Stimulated activated CD4-positive, alpha-beta T cell treated with anti-CD3 and anti-CD28 coated beads, Interleukin-1b, Interleukin-23, amount 100 ng/mL, for 4 hours (primary cell): ENCODE measurements at regions not wholly inside any gene's neighbourhood (a gene's known extent, or its start where the extent isn't known, plus 50 kb on each side); places are given as distances from the start of the nearest gene placed in this dataset.
"Not testable (repeated sequence)": the region's sequence is repeated elsewhere in the genome, so short reads cannot be mapped to it uniquely, and the experiment has no call there.

Experiments used
- DNase-seq, 2 donors: peaks; one replicate each; pipeline ENCODE4 v3.0.0-alpha.2; 2020; ENCODE audit warnings: low read depth in 2 of 2

DNA sequence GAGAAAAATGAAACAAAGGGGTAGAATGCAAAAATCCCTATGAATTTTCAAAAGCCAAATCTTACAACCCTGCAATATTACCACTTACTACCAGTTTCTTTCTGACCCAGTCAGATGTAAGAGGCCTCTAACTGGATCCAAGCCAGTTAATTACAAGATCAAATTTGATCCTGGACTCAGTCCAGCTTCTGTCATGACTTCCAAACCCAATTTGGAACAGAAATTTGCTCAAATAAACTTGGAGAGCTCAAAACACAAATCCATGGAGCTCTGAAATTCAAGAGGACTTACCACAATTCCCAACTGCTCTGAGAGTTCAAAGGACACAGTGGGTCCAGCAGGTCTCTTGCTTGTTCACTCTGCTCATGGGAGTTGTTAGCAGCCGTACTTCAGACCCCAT lies 1271.7 kb upstream of the SLC39A10 start:
- DNase-seq: no peak

- no peak for DNase-seq
Measured at GRCh38 chr2:194383401-194383800, 1273.6 kb upstream of the SLC39A10 start.

- DNase-seq: no peak
Measured at GRCh38 chr2:194382221-194382620, 1274.8 kb upstream of the SLC39A10 start.

DNA sequence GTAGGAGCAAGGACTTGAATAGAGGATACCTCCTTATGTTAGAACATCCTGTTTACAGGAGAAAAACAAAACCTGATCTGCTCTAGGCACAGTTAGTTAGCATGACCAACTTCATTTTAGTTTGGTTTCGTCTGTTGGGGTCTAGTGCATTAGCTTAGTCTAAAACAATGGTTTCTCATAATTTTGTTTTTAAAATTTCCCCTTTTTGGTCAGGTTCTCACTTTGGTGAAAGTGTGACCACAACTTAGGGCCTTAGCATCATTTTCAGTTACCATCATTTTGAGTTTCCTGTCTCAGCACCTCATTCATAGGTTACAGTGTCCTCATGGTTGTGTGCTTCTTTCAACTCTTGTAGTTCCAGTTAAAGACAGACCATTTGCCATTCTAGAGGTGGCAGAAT lies 1277.0 kb upstream of the SLC39A10 start:
- no peak for DNase-seq

DNA sequence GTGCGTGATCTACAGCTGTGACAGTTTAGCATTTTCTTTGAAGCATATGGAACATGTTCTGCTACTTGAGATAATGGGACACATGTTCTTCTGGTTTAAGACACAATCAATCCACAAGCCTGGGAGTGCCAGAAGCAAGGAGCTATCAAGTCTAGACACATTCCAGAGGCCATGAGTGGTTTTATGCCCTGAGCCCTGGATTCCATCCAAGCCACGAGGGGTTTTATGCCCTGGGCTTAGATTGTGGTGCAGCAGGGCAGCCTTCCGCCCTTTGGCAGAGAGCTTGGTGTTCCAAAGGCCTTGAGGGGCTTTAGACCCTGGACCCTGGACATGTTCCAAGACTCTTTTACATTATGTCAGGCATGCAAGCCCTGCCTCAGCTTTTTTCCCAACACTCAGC lies 1289.6 kb upstream of the SLC39A10 start:
- DNase-seq: not testable (repeated sequence)

GRCh38 chr2:194363878-194364277 lies 1293.1 kb upstream of the SLC39A10 start:
- no peak for DNase-seq

DNA sequence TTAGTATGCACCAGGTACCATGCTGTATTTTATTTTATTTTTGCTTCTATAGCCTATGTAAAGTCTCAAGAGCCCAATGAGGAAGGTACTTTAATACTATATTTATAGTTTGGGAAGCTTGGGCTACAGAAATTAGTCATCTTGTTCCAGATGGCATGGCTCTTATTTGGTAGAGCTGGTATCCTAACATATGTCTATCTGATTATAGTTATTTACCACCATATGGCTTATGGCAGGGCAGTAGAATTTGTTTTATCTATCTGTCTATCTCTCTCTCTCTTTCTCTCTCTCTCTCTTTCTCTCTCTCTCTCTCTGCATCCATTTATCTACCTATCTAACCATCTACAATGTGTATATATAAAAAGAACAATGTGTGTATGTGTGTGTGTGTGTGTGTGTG lies 1293.7 kb upstream of the SLC39A10 start:
- DNase-seq: no peak

DNA sequence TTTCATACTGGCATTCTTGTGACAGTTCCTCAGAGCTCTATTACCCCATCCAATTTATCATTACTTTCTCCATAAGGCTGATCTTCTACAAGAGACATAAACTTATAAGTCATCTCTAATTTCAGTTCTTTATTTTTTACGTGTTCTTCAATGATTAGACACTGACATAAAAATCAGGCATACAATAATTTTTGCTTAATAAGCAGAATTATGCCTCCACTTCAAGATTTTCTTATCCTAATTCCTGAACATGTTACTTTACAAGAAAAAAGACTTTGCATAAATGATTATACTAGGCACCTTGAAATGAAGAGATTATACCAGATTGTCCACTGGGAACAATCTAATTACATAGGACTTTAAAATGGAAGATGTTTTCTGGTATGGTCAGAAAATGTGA lies 1304.5 kb upstream of the SLC39A10 start:
- DNase-seq: no peak

GRCh38 chr2:194346193-194346592 lies 1310.8 kb upstream of the SLC39A10 start:
- DNase-seq: no peak

DNA sequence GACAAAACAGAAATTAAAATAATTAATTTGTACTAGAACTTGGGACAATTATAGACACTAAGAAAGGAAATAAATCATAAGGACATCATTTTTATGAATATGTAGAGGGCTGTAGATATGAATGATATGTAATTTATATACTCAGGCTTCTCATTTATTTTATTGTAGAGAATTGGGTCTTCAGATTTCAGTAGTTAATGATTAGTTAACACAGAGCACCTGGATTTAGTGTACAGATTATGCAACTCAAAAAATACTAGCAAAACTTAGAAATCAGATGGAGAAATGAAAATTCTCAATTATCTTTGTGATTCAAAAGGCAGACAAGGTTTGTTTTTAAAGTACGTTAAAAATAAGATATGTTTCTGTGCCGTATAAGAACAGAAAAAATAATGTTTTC lies 1311.7 kb upstream of the SLC39A10 start:
- no peak for DNase-seq

DNA sequence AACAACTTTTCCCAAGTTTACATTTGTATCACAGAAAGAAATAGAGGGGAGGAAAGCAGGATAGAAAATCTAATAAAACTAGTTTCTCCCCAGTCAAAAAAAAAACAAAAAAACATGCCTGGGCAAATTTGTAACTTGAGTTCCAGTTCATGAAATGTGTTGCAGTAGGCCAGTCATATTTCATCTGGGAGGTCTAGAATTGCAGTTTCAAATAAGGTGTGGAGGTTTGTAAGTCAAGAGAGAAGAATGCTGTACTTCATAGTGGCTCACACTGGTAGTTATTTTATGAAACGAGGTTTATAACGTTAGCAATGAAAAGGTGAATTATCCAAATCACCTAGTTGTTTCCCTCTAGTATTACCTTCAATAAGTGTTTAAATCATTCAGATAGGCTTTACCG lies 1313.9 kb upstream of the SLC39A10 start:
- DNase-seq: no peak

DNA sequence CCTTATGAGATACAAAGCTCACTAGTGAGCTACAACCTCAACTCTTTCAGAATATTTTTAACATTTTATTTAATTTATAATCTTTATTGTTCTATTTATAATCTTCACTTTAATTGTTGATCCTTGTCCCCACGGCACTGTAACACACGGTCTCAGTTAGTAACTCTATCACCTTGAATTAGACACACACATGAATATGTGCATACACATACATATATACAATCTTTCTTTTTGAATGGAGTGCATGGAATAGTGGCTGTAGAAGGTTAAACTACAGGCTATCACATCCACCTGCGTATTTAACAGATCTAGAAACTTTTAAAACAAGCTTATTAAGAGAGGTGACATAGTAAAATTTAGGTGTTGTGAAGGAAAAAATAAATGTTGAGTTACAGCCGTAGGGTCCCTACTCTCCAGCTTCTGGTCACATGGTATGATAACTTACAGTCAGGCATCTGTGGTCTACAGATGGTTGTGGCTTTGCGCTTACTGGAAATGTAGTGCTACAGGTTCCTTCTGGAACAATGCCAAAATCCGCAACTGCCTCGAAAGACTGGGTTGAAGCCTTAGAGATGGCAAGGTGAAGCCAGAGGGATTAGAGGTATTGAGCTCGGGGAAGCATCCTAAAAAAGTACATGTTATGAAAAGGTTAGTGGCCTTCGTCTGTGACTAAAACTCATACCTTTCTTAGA lies 1324.1 kb upstream of the SLC39A10 start:
- no peak for DNase-seq

- no peak for DNase-seq
Measured at GRCh38 chr2:194328456-194328855, 1328.6 kb upstream of the SLC39A10 start.

GRCh38 chr2:194327196-194327888 lies 1329.7 kb upstream of the SLC39A10 start:
- no peak for DNase-seq

GRCh38 chr2:194323740-194324139 lies 1333.3 kb upstream of the SLC39A10 start:
- no peak for DNase-seq

- no peak for DNase-seq
Measured at GRCh38 chr2:194320520-194320919, 1336.5 kb upstream of the SLC39A10 start.

DNA sequence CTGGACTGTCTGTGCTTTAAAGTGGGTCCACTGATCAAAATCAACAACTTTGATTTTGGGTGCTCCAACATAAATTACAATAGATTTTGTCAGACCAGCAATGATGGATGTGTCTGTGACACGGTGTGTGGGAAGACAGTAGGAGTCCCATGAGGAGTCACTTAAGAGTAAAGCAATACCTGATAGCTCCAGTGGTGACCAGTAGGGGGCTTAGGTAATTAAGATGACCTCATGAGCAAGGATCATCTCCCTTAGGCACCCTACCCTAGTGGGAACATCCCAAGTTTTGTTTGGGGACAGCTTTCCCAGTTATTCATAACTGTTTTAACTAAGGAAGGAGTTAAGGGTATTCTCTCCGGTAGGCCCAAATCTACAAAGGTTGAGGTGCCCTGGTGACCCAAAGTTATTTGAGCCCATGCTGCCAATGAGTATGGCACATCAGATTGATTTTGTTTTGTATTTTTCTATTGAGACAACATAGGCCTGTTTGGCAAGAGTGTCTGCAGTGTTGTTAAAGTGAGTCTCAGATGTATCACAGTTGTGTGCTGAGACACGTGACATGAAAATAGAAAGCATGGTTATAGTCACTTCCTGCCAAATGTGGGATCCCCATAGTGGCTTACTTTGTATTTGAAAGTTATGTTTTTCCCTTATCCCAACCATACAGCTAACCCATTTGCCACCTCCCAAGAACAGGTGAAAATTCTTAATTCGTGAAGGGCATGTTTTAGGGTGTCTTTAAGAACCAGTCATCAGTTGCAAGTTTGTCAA lies 1337.6 kb upstream of the SLC39A10 start:
- DNase-seq: no peak

- no peak for DNase-seq
Measured at GRCh38 chr2:194314042-194314441, 1343.0 kb upstream of the SLC39A10 start.

DNA sequence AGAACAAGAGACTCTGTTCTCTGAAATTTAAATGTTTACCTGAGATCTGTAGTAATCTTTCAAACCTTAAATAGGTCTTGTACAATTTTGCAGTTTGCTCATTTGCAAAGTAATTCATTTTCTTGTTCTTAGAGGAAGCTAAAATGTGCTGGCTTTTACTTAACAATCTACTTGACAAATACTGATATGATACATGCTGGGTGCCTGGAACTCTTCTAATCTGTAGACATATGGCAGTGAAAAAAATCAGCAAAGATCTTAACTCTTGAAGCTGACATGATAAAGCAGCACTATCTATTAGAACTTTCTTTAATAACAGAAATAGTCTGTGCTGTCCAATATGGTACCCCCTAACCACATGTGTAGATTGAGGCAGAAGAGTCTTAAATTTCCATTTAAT lies 1352.8 kb upstream of the SLC39A10 start:
- no peak for DNase-seq

DNA sequence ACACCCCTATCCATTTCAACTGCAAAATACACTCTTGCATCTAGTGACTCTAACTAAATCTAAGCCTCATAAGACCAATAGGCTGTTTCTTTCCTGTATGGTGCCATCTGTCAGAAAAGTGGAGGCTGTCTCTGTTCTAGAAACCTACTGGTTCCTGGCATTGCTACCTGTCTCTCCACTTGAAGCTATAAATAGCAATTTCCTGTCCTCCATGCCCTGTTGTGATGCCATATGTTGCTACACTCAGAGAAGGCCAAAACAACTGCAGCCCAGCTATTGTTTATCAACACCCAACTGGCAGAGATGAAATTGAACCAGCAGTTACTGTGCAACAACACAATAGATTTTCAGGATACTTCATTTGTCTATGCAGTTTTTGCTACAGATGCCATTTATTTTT lies 1355.1 kb upstream of the SLC39A10 start:
- DNase-seq: no peak

GRCh38 chr2:194294156-194294555 lies 1362.9 kb upstream of the SLC39A10 start:
- DNase-seq: no peak

DNA sequence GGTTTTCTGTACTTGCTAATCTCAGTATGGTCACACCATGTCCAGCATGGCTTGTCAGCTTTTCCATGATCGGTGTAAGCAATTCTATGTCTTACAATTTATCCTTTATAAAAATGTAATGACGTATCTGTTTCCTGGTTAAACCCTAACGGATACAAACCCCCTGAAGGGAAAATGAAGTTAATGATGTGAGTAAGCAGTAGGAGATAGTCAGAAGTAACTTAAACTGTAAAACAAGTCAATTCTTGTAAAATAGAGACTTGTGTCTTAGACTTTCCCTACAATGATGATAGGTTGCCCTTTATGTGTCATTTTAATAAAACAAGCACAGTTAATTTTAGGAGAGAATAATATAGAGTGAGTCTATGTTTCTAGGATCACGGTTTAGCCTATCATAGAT lies 1365.9 kb upstream of the SLC39A10 start:
- DNase-seq: no peak
